Chondrocyte (in vitro differentiated cells): ENCODE measurements at regions not wholly inside any gene's neighbourhood (a gene's known extent, or its start where the extent isn't known, plus 50 kb on each side); places are given as distances from the start of the nearest gene placed in this dataset.

Source experiments
- DNase-seq: peaks from one replicate; pipeline ENCODE4 v3.0.0; 2021; ENCODE audit warnings: mixed read lengths, low spot score
- H3K27ac Mint-ChIP-seq: one replicate; pipeline ENCODE4 v1.8.0; 2021; ENCODE audit warnings: mild to moderate bottlenecking, moderate library complexity, mixed read lengths; ENCODE audit not compliant: unreplicated experiment
- H3K27me3 Mint-ChIP-seq: 2 replicates; pipeline ENCODE4 v1.8.0; 2021; ENCODE audit warnings: low read depth, mixed read lengths
- H3K36me3 Mint-ChIP-seq: 2 replicates; pipeline ENCODE4 v1.8.0; 2021; ENCODE audit warnings: low read depth, mixed read lengths
- H3K4me1 Mint-ChIP-seq: 2 replicates; pipeline ENCODE4 v1.8.0; 2021; ENCODE audit warnings: low read depth, mild to moderate bottlenecking, mixed read lengths
- H3K4me3 Mint-ChIP-seq: one replicate; pipeline ENCODE4 v1.8.0; 2021; ENCODE audit warnings: mild to moderate bottlenecking, moderate library complexity, mixed read lengths; ENCODE audit not compliant: unreplicated experiment
- H3K9me3 Mint-ChIP-seq: 2 replicates; pipeline ENCODE4 v1.8.0; 2021; ENCODE audit warnings: low read depth, mixed read lengths
- TF ChIP-seq, protein P1 (sequence below): fragments of 200-600 bp; sonication (generic); IDR thresholded peaks from 2 replicates; pipeline ENCODE4 v1.5.0; 2021; ENCODE audit warnings: antibody characterized with exemption, mild to moderate bottlenecking, moderate library complexity

DNA sequence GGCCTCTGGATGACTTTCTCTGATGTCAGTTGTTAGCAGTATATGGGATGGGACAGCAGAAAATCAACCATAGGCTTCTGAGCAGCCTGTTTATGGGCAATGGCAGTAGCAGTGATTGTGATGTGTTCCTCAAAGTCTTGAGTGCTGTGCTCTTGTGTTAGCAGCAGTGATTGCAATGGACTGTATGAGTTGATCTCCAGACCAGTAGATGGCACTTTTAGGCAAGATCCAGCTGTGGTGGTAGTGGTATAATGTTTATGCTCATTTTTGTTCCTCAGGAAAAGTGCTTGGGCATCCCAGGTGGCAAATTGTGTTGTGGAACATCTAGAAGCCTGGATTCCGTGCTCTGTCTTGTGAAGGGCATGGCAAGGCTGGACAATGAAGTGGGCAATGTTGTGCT is 181.6 kb upstream of the SYNCRIP start:
- Mint-ChIP-seq H3K27me3 (no peaks in the 10 kb centered on the region), H3K9me3 (peaks cover 41% of the 10 kb centered on the region), H3K36me3 (no peaks in the 10 kb centered on the region), H3K4me1 (no peaks in the 10 kb centered on the region), H3K4me3 (no peak overlapping the region), H3K27ac (no peak overlapping the region)
- TF ChIP-seq, protein P1, sequence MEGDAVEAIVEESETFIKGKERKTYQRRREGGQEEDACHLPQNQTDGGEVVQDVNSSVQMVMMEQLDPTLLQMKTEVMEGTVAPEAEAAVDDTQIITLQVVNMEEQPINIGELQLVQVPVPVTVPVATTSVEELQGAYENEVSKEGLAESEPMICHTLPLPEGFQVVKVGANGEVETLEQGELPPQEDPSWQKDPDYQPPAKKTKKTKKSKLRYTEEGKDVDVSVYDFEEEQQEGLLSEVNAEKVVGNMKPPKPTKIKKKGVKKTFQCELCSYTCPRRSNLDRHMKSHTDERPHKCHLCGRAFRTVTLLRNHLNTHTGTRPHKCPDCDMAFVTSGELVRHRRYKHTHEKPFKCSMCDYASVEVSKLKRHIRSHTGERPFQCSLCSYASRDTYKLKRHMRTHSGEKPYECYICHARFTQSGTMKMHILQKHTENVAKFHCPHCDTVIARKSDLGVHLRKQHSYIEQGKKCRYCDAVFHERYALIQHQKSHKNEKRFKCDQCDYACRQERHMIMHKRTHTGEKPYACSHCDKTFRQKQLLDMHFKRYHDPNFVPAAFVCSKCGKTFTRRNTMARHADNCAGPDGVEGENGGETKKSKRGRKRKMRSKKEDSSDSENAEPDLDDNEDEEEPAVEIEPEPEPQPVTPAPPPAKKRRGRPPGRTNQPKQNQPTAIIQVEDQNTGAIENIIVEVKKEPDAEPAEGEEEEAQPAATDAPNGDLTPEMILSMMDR = no peak
- no peak for DNase-seq

DNA sequence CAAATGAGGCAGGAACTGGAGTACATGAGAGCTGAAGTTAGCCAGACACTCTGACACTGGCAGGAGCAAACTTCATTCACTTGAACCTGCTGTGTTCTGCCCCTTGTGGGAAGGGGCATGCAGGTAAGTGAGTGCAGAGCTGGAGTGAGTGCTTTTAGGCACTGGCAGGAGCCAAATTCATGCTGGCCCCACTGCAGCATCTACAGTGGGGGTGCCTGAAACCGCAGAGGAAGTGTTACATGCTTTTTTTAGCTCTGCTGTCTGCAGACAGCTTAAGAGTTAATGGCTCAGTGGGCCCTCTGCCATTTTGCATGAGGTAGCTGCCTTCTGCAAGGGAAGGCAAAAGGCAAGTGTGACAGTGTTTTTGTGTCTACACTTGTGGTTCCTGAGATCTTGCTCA is 167.9 kb upstream of the SYNCRIP start:
- Mint-ChIP-seq H3K4me1 (no peaks in the 10 kb centered on the region), H3K36me3 (no peaks in the 10 kb centered on the region), H3K27ac (no peak overlapping the region), H3K4me3 (no peak overlapping the region), H3K9me3 (peaks cover 8% of the 10 kb centered on the region), H3K27me3 (no peaks in the 10 kb centered on the region)
- TF ChIP-seq, protein P1 = no peak
- DNase-seq = no peak

DNA sequence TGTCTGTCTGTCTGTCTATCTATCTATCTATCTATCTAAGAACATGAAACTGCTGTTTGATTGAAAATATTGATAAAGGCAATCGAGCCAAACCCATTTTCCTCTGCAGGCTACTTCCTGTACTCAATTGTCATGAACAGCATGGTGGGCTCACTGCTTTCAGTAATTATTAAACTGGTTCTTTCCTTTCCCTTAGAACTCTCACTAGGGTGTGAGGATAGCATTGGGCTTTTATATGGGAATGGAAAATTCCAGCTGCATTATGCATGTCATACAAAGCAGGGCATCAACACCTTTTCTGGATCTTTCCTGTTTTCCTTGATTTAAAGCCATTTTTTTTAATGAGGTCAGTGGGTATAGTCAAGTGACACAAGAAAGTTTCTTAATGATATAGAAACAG is 161.0 kb upstream of the SYNCRIP start:
- no peak overlapping the region for H3K27ac Mint-ChIP-seq
- no peak overlapping the region for H3K4me3 Mint-ChIP-seq
- DNase-seq = no peak
- TF ChIP-seq, protein P1 = no peak
- H3K9me3 Mint-ChIP-seq = peaks cover 6% of the 10 kb centered on the region
- H3K36me3 Mint-ChIP-seq = no peaks in the 10 kb centered on the region
- H3K27me3 Mint-ChIP-seq = no peaks in the 10 kb centered on the region
- no peaks in the 10 kb centered on the region for H3K4me1 Mint-ChIP-seq

DNA sequence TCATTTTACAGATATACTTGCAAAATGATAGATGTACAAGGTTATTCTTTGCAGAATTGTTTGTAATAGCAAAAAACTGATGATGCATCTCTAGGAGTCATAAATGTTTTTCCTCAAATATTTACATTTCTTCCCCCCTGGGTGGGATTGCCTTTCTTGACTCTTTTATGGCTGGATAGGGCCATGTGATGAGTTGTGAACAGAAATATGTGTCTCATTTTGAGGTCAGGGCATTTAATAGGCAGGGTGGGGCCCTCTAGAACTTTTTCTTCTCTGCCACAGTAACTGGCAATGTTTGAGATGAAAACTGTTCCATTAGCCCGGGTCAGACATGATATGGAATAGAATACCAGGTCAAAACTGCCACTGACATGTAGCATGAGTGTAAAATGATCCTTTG is 159.5 kb upstream of the SYNCRIP start:
- DNase-seq = no peak
- Mint-ChIP-seq H3K4me1 (no peaks in the 10 kb centered on the region), H3K9me3 (peaks cover 3% of the 10 kb centered on the region), H3K36me3 (no peaks in the 10 kb centered on the region), H3K4me3 (no peak overlapping the region), H3K27me3 (no peaks in the 10 kb centered on the region), H3K27ac (no peak overlapping the region)
- TF ChIP-seq, protein P1 = no peak

DNA sequence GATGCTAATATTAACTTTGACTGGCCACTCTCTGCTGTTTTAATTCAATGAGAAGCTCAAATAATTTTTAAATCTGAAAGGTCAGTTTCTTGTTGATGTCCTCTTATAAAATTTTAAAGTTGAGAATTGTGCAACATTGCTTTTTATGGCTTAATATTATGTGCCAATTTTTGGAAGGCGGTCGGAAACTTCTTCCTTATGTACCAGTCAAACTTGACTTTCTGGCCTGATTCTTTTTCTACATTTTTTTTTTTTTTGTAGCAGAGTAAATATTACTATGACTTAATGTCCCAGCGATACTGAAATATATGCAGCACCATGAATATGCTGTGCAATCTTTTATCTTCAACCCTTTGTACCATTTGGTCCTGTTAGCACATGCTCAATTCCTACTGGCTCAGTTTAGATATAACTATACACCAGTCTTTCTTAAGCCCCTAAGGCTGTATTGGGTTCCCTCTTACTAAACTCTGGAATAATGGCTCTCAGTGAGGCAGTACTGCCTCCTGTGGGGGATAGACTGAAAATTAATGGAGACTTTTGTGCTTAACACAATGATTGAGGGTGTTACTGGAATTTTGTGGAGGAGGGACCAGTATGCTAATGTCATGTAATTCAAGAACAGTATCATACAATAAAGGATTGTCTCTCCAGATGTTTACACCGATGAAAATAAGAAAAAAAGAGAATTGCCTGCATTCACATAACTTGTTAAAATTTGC is 156.4 kb upstream of the SYNCRIP start:
- DNase-seq = no peak
- no peaks in the 10 kb centered on the region for H3K4me1 Mint-ChIP-seq
- H3K9me3 Mint-ChIP-seq = peaks cover 3% of the 10 kb centered on the region
- TF ChIP-seq, protein P1 = no peak
- no peaks in the 10 kb centered on the region for H3K36me3 Mint-ChIP-seq
- no peak overlapping the region for H3K27ac Mint-ChIP-seq
- H3K4me3 Mint-ChIP-seq = no peak overlapping the region
- H3K27me3 Mint-ChIP-seq = peaks cover 8% of the 10 kb centered on the region
